ENCODE measurements at regions not wholly inside any gene's neighbourhood (a gene's known extent, or its start where the extent isn't known, plus 50 kb on each side); places are given as distances from the start of the nearest gene placed in this dataset.

DNA sequence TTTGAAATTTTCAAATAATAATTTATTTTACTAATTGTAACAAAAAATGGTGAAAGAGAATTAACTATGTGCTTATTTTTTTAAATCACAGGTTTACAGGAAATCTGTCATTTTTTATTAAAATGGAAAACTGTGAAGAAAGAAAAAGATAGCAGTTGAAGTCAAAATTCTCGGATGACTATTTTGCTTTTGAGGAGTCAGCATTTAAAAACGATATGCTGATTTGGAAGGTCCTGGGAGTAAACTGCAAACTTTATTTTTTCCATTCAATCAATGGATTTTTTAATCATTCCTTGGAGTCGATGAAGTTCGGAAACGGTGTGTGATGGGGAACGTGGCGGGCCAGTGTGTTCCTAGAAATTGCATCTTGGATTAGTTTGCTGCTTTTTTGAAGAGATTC lies 258.9 kb upstream of the NAV3 start:
- no peak for DNase-seq (ENCODE audit: low spot score)

DNA sequence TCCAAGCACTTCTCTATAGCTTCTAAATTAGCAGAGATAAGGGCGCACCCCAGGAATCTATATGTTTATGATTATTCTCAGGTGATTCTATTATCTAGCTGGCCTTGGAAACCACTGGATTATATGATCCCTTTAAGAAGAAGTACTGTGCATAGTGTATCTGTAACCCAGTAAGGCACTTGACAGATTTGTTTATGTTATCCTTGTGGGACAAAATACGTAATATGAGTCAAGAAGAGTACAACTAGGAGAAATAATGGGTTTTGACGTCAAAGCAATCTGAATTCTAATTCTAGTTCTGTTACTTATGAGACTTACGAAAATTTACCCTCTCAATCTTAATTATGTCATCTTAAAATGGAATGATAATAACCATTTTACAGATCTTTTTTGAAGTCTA lies 259.6 kb upstream of the NAV3 start:
- DNase-seq (ENCODE audit: low spot score): no peak

DNA sequence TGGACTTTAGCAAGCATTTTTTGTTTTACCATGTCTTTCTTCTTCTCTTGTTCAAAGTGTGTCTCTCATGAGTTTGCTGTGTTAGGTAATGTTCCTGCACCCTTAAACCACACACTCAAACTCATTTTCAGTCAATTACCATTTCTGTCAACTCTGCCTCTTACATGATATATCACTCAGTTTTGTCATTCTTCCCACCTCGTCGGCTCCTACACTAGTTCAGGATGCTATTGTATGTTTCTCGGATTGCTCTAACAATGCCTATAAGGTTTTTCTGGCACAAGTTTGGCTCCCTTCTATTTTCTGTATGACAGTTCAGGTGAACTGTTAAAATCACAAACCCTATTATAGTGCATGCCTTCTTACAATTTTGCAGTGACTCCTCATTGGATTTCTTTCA lies 260.8 kb upstream of the NAV3 start:
- no peak for DNase-seq (ENCODE audit: low spot score)

DNA sequence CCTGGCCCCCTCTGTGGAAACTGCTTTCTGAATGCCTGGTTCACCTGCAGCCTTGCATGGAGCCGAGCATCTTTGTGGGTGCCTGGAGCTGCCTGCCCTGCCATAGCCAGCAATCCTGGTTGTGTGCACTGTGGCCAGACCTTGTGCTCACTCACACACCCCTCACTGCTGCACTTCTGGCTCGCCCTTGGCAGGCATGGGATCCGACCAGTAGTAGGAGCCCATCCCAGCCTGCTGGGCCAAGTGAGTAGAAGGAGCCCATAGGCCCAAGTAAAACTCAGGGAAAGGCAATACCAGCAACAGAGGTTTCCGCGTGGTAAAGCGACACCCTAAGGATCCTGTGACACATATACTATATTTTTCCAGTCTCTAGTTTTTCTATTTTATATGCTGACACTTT lies 270.0 kb upstream of the NAV3 start:
- no peak for DNase-seq (ENCODE audit: low spot score)

DNA sequence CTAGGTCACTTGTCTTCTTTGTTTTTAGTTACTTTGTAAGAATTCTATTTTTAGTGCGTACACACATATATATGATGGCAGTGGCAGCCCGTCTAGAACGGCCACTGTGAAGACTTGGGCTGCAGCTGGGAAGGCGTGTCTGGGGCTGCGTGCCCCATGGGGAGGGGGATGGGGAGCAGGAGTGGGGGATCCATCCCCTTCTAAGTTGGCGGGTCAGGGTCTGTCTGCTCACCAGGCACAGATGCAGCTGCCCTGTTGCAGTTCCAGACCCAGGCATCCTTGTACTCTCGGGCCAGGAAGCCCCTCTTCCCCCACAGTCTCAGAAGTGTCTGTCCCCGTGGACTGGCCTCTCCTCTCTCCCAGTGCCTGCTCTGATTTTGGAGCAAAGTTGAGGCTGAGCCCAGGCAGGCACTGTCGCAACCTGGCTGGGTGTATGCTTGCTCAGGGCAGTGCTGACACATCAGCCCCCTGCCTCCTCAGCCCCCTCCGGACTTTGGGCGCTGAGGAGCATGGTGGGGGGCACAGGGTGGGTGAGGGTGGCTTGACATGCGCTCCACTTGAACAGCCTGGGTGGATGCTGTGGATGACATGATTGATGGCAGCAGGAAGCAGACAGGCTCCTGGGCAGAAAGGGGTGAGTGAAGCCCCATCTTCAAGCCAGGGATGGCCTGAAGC lies 271.2 kb upstream of the NAV3 start:
- no peak for DNase-seq (ENCODE audit: low spot score)

DNA sequence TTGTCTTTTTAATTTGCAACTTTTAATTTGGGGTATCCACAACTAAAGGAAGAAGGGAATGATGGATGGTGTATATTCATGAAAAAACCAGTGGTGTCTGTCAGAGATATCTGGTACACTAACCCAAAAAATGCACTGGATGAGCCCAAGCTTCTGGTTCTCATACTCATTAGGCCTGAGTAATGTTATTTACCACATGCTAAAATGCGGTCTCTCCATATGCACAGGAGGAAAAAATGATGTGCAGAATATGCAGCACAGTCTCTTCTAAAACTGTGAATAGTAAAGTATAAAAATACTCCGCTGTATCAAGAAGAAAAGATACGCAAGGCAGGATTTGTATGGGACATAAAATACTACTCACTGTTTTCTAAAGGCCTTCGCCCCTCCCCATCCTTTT lies 275.6 kb upstream of the NAV3 start:
- no peak for DNase-seq (ENCODE audit: low spot score)

DNA sequence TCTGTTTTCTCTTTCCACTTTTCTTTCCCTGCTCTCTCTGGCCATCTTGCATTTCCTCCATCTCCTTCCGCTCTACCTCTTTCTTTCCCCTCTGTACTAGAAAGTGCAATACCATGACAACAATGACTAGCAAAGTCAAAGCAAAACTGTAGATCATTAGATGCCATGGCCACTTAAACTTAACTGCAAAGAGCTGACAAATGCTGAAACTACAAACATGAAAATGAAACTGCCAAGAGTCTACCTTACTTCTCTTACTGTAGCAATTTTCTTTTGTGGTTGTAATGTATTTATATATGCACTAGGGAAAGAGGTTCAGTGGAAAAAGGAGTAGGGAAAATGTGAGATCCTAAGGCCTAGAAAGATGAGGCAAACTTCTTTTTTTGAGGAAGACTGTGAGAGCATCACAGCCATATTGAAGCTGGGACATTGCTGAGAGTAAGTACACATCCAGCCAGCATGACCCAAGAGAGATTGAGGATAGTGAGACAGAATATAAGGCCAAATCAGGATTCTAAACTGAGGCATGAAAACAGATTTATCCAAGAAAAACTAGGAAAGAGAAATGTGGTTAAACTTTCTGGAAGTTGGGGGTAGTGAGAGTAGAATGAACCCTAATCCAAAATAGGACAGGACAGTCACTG lies 276.6 kb upstream of the NAV3 start:
- DNase-seq (ENCODE audit: low spot score): no peak

DNA sequence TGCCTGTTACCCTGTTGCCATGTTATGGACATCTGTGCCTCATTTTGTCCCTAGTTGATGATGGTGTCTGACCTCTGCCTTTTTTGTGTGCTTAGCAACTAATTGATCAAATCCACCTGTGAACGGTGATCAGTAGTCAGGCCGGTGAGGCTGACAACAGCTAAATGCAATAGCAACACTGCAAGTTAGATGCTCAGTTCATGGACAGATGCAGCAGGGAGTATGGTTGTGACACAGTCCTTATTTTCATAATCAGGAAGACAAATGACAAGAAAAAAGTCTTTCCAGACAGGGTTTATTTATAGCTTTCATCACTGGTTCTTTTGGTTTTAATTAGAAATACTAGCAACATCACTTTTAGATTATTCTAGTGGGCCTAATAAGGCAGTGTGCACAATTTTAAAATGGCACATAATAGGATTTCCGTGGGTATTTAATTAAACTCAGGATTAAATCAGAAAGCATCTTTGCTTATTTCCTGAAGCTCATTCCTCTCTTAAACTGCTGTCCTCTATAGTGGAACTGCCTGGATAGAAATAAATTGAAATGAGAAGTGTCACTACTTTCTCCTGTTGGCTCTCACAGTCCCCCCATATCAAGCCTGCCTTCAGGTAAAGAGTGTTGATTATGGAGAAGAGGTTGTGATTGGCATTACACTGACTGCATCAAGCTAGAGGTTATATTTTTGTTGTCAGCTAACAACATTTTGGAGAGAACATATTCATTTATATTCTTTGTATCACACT lies 281.1 kb upstream of the NAV3 start:
- no peak for DNase-seq (ENCODE audit: low spot score)

DNA sequence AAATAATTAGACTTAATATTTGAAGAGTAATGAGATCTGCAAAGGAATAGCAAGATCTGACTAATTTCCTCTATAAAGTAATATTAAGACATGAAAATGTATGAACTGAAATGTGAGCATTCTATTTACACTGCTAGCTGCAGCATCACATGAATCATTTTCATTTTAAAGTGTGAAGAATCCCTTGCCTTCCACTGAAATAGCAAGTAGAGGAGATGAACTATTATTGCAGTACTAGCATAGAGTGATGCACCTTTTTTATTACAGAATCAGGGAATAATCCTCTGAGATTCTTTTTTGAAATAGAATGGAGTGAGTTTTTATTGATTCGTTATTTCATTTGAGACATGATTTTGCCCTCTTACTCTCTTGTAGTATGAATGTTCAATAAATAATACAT lies 281.9 kb upstream of the NAV3 start:
- DNase-seq (ENCODE audit: low spot score): no peak

DNA sequence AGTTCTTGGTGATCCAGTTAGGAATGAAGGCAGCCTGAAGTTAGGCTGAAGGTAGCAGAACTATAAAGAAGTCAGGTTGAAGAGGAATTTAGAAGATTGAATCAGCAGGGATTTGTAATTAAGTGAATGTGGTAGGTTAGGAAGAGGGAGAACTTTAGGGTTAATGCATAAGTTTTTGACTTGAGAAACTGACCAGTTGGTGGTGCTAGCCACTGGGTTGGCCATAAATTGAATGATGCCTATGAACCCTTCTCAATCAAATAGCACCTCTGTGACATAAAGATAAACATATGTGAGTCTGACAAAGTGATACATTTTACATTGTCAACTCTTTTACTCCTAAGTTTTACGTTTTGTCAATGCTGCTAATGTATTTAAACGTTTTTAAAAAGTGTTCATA lies 290.6 kb upstream of the NAV3 start:
- DNase-seq (ENCODE audit: low spot score): no peak

DNA sequence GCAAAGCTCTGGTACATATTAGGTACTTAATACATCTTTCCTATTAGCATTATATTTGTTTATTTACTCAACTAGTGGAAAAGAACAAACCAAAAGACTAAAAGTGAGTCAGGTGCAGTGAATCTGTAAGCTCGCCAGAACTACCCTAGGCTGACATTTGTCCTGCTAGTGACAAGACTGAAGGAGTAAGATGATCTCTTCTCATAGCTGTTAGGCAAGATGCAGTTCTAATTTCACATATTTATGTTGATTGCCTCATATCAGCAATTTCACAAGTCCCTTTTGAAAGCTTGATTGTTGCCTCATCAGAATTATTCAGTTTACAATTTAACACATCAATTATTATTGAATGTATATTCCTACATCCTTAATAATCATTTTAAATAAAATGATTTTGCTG lies 293.0 kb upstream of the NAV3 start:
- DNase-seq (ENCODE audit: low spot score): no peak

DNA sequence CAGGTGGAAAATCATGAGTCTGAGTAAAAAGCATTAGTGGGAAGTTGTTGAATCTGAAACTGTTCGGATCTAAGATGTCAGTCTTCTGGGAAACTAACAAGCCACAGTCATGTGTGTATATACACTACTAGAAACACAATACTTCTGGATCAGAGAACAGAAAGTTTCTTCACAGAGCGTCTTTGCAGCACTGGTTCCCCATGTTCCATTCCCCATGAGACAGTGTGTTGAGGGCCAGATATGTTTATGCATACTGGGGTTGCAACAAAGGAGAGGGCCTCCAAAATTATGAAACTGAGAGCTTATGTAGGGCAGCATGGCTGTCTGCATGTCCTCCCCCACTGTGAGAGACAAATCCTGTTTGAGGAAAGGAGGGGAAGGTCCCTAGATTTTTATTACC lies 295.0 kb upstream of the NAV3 start:
- DNase-seq (ENCODE audit: low spot score): no peak

DNA sequence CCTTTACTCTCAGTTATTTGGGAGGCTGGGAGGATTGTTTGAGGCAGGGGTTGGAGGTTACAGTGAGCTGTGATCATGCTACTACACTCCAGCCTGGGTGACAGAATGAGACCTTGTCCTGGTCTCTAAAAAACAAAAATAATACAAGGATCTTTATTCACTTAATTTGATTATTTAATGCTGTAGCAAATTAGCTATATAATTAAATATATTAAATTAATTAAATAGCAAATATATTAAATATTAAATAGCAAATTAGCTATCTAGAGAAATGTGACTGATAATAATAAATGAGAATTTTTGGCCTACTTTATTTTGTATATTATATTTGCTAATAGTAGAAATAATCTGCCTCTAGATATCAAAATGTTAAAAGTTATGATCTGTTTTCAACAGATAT lies 298.8 kb upstream of the NAV3 start:
- no peak for DNase-seq (ENCODE audit: low spot score)

DNA sequence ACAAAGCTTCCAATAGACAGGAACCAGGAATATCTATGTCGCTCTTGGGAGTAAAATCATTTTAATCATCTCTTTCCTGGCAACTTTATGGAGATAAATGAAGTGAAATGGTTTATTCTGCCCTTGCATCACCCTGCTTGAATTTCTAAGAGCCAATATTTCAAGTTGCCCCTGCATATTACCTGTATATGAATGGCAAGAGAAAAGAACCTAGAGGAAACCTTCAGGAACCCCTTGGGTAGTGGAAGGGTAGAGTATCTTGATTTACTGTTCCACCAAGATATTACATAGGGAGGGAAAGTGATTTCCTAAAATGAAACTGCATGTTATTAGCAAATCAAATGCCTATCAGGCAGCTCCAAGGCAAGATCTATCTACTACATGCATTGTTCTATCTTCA lies 308.4 kb upstream of the NAV3 start:
- no peak for DNase-seq (ENCODE audit: low spot score)

DNA sequence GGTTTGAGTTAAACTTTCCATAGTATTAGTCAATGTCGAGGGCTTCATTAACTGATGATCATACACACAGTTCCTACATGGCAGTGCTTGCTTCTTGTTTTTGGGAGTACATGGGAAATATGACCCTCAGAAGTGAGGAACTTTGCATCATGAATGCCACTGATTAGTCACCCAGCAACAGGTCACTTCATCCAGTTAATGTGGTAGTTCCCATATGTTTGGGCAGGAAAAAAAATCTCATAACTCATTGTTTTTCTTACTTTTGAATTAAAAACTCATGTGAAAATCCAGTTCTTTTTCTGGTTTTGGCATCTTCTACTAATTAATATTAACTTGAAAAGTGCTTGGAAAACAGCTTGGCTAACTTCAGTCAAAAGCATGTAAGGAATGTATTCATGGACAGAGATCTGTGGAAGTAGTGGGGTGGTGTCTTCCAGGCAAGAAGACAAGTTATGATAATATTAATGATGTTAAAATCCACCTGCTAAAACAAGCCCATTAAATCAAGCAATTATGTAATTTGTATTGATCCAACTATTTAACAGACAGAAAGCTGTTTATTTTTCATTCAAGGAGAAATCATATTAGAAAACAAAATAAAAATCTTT lies 309.1 kb upstream of the NAV3 start:
- peak; percentile 61 for DNase-seq (ENCODE audit: low spot score)

DNA sequence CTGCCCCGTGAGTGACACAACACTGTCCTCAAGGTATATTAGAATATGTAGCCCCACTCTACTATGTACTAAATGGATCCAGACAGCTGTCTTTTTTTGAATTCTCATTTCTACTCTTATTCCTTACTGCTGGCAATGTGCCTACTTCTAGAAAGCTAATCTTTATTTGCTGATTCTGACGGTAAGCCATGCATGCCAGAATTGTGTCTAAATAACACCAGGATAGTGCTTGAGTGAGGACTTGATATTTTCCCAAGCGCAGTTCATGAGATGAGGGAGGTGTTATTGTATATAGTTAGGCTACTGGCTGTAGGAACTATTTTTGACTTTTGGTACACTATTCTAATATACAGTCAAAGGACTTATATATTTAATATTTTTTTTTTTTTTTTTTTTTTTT lies 316.2 kb upstream of the NAV3 start:
- no peak for DNase-seq (ENCODE audit: low spot score)

DNA sequence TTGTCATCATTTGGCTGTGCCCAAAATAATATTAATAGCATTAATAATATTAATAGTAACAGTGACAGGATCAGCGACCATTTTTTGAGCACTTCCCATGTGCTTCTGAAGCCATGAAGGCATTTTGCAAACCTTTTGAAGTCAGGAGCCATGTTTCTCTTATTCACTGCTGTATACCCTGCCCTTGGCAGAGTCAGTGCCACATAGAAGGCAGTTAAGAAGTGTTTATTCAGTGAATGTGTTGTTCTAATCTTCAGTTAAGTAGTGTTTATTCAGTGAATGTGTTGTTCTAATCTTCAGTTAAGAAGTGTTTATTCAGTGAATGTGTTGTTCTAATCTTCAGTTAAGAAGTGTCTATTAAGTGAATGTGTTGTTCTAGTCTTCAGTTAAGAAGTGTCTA lies 319.7 kb upstream of the NAV3 start:
- no peak for DNase-seq (ENCODE audit: low spot score)

DNA sequence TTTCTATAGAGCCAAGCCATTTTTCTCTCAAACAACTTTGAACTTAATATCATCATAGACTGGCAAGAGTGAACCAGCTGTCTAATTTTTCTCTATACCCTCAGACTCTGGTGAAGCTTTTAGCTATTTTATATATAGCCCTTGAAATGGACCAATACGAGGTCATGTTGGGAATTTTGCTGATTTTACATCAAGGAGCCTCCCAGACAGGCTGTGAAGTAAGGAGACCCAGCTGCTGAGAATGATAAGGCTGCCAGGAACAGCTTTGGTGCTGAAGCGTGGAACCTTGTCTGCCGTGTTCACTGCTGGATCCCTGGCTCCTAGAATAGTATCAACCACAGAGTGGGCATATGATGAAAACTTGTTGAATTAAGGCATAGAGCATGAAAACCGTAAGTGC lies 326.2 kb upstream of the NAV3 start:
- DNase-seq (ENCODE audit: low spot score): no peak

DNA sequence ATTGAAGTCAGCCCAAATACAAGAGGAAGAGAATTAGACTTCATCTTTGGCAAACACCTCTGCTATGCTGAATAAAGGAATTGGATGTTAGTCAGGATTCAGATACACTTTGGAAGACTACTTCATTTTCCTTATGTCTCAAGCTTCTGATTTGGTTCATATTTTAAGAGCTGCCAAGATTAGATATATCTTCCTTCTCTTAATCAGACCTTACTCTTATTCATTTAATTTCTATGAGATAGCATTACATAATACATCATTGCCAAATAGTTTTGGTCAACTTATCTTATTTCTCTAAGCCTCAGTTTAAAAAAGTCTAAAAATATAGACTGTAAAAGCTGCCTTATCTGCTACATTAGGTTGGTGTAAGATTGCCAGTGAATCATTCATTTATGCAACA lies 330.6 kb upstream of the NAV3 start:
- DNase-seq (ENCODE audit: low spot score): no peak

DNA sequence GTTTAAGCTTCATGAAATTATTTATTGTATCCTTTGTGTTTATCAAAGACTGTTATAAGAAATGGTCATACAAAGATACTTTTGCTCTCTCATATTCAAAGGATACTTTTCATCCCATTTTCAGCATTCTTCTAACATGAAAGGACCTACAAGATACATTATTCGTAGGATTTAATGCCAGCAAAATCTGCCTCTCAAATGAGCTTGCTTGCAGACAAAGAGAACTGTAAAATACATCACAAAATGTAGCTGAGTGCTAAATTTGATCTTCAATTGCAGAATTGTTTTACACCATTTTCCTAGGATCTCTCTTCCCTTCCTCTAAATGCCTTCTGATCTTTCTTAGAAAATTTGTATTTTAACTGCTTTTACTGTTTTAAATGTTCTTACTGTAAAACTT lies 333.0 kb upstream of the NAV3 start:
- no peak for DNase-seq (ENCODE audit: low spot score)

DNA sequence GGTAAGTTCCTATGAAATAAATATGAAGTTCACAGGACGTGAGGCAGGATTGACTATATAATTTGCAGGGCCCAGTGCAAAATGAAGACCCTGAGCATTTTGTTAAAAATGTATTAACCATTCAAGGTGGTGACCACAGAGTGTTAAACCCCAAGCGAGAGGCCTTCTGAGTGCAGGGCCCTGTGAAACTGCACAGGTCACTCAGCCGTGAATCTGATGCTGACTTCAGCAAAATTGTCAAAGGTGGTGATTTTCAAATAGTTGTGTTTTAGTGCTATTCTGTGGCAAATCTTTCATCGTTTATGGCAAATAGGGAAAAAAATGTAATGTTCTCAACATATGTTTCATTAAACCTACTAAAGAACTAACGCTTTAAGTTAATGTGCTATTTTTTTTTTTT lies 334.0 kb upstream of the NAV3 start:
- DNase-seq (ENCODE audit: low spot score): no peak

DNA sequence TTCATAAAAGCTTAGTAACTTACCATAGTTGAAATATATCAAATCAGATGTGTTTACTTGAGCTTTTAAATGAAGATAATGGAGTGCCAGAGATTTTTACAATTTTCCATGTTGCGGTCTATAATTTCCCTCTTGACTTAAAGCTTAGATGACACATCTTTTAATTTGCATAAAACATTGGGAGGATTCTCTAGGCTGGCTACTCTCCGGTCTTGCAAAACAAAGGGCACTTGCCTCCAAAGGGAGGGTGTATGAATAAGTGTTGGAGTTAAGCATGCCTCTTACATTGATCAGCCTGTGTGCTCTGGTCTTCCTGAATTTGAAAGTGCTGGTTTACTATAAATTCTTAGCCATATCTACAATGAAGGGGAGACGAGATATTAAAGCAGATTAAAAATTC lies 336.4 kb upstream of the NAV3 start:
- DNase-seq (ENCODE audit: low spot score): no peak
